ENCODE measurements at regions not wholly inside any gene's neighbourhood (a gene's known extent, or its start where the extent isn't known, plus 50 kb on each side); places are given as distances from the start of the nearest gene placed in this dataset.

GRCh38 chr3:105933871-105934270 is 65.1 kb upstream of the CBLB start:
- H3K4me1 ChIP-seq (ENCODE audit: control insufficient read depth in 1 of 2, insufficient read depth in 2 of 2, low read depth in 1 of 2, low read length in 1 of 2): peaks cover 0 to 4% of the 10 kb centered on the region in 2 experiments; a peak in 2 of 4 replicates
- H3F3A ChIP-seq (replicated peaks; ENCODE audit: insufficient read depth): no peaks in the 10 kb centered on the region
- DNase-seq: no peak
- no peaks in the 10 kb centered on the region for H4K20me1 ChIP-seq (ENCODE audit: insufficient read depth)
- ChIA-PET POLR2A (no interaction called here), CTCF (no interaction called here)
- H3K79me2 ChIP-seq (ENCODE audit: insufficient read depth): no peaks in the 10 kb centered on the region
- no peak overlapping the region for H3K9ac ChIP-seq
- TF ChIP-seq TEAD4 (IDR thresholded peaks at IDR 0.05; ENCODE audit: borderline replicate concordance, insufficient read depth) (no peak), RAD21 (IDR thresholded peaks at IDR 0.05; ENCODE audit: low read length) (no peak), CHD2 (IDR thresholded peaks at IDR 0.05; ENCODE audit: low read length, partially characterized antibody) (no peak), IRF3 (IDR thresholded peaks at IDR 0.05; ENCODE audit: low read depth, low read length) (no peak), RCOR1 (IDR thresholded peaks at IDR 0.05; ENCODE audit: low read length) (0 out of 2 replicates have a peak, but pooled peaks have one; percentile 11), REST (IDR thresholded peaks at IDR 0.05; ENCODE audit: low read depth, low read length) (no peak), FOSL2 (IDR thresholded peaks at IDR 0.05; ENCODE audit: borderline replicate concordance, low read depth) (no peak)
- H2AFZ ChIP-seq (ENCODE audit: low read depth): no peak overlapping the region
- H3K36me3 ChIP-seq (replicated peaks in 1 of 2; ENCODE audit: control insufficient read depth in 1 of 2, insufficient read depth in 2 of 2, low read length in 1 of 2): no peaks in the 10 kb centered on the region
- H3K27ac ChIP-seq (ENCODE audit: low read depth in 2 of 2, low read length in 1 of 2): no peak overlapping the region
- WGBS (ENCODE audit: low lambda C conversion rate): 65% methylated on average over 4 of the region's 4 CpGs
- no peak overlapping the region for H3K4me3 ChIP-seq (ENCODE audit: low read depth in 2 of 2, low read length in 1 of 2)
- no peaks in the 10 kb centered on the region for H3K9me2 ChIP-seq
- no peaks in the 10 kb centered on the region for H3K9me3 ChIP-seq
- no peak overlapping the region for H3K4me2 ChIP-seq
- no peaks in the 10 kb centered on the region for H3K27me3 ChIP-seq (ENCODE audit: insufficient read depth)

GRCh38 chr3:105938101-105938500 is 69.3 kb upstream of the CBLB start:
- no peaks in the 10 kb centered on the region for H3K79me2 ChIP-seq (ENCODE audit: insufficient read depth)
- H3K27me3 ChIP-seq (ENCODE audit: insufficient read depth): no peaks in the 10 kb centered on the region
- WGBS (ENCODE audit: low lambda C conversion rate): 17% methylated on average over 3 of the region's 3 CpGs
- no peaks in the 10 kb centered on the region for H3K9me2 ChIP-seq
- no peaks in the 10 kb centered on the region for H3K9me3 ChIP-seq
- H2AFZ ChIP-seq (ENCODE audit: low read depth): peak overlapping the region; percentile 75
- DNase-seq: peak; percentile 9
- TF ChIP-seq JUND (IDR thresholded peaks at IDR 0.05) (no peak), RXRA (IDR thresholded peaks at IDR 0.05; ENCODE audit: borderline replicate concordance, low read depth) (no peak), TCF12 (IDR thresholded peaks at IDR 0.05) (peak; percentile 33)
- ChIA-PET CTCF (interaction anchor here (1.0 kb wide), 1 partner anchor 9 kb away, joined by 3 read pairs; no protein-coding TSS in a partner anchor), POLR2A (no interaction called here)
- peak overlapping the region in 1 of 2 experiments; percentile 47; a peak in 2 of 4 replicates for H3K27ac ChIP-seq (ENCODE audit: low read depth in 2 of 2, low read length in 1 of 2)
- peak overlapping the region; percentile 14 to 31; a peak in 3 of 4 replicates for H3K4me3 ChIP-seq (ENCODE audit: low read depth in 2 of 2, low read length in 1 of 2)
- peak overlapping the region; percentile 5; the same call in 1 of the 2 replicates for H3K9ac ChIP-seq
- no peaks in the 10 kb centered on the region for H4K20me1 ChIP-seq (ENCODE audit: insufficient read depth)
- H3K36me3 ChIP-seq (replicated peaks in 1 of 2; ENCODE audit: control insufficient read depth in 1 of 2, insufficient read depth in 2 of 2, low read length in 1 of 2): no peaks in the 10 kb centered on the region
- peak overlapping the region; percentile 36; the same call in 1 of the 2 replicates for H3K4me2 ChIP-seq
- H3F3A ChIP-seq (replicated peaks; ENCODE audit: insufficient read depth): no peaks in the 10 kb centered on the region
- H3K4me1 ChIP-seq (ENCODE audit: control insufficient read depth in 1 of 2, insufficient read depth in 2 of 2, low read depth in 1 of 2, low read length in 1 of 2): peaks cover 0 to 5% of the 10 kb centered on the region in 2 experiments; a peak in 2 of 4 replicates

Data from SK-N-SH (cell line).